Chondrocyte (in vitro differentiated cells): ENCODE measurements at regions not wholly inside any gene's neighbourhood (a gene's known extent, or its start where the extent isn't known, plus 50 kb on each side); places are given as distances from the start of the nearest gene placed in this dataset.

Experiments
- DNase-seq: peaks from one replicate; pipeline ENCODE4 v3.0.0; 2021; ENCODE audit warnings: mixed read lengths, low spot score
- H3K27ac Mint-ChIP-seq: one replicate; pipeline ENCODE4 v1.8.0; 2021; ENCODE audit warnings: mild to moderate bottlenecking, moderate library complexity, mixed read lengths; ENCODE audit not compliant: unreplicated experiment
- H3K27me3 Mint-ChIP-seq: 2 replicates; pipeline ENCODE4 v1.8.0; 2021; ENCODE audit warnings: low read depth, mixed read lengths
- H3K36me3 Mint-ChIP-seq: 2 replicates; pipeline ENCODE4 v1.8.0; 2021; ENCODE audit warnings: low read depth, mixed read lengths
- H3K4me1 Mint-ChIP-seq: 2 replicates; pipeline ENCODE4 v1.8.0; 2021; ENCODE audit warnings: low read depth, mild to moderate bottlenecking, mixed read lengths
- H3K4me3 Mint-ChIP-seq: one replicate; pipeline ENCODE4 v1.8.0; 2021; ENCODE audit warnings: mild to moderate bottlenecking, moderate library complexity, mixed read lengths; ENCODE audit not compliant: unreplicated experiment
- H3K9me3 Mint-ChIP-seq: 2 replicates; pipeline ENCODE4 v1.8.0; 2021; ENCODE audit warnings: low read depth, mixed read lengths
- TF ChIP-seq, protein P1 (sequence below): fragments of 200-600 bp; sonication (generic); IDR thresholded peaks from 2 replicates; pipeline ENCODE4 v1.5.0; 2021; ENCODE audit warnings: antibody characterized with exemption, mild to moderate bottlenecking, moderate library complexity

DNA sequence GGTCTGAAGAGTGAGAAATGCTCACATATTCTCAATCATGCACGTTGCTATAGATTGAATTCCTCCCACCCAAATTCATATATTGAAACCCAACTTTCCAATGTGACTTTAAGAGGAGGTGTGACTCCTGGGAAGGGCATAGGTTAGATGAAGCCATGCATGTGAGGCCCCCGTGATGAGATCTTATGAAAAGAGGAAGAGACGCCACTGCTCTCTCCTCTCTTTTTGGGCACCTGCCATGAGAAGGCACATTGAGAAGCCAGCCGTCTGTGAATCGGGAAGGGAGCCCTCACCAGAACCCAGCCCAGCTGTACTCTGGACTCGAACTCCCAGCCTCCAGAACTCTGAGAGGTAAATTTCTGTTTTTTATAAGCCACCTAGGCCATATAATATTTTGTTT, 842.6 kb upstream of the SALL3 start:
- Mint-ChIP-seq H3K4me3 (no peak overlapping the region), H3K36me3 (no peaks in the 10 kb centered on the region), H3K4me1 (no peaks in the 10 kb centered on the region), H3K27ac (no peak overlapping the region), H3K27me3 (no peaks in the 10 kb centered on the region), H3K9me3 (peaks cover 6% of the 10 kb centered on the region)
- DNase-seq = no peak
- TF ChIP-seq, protein P1, sequence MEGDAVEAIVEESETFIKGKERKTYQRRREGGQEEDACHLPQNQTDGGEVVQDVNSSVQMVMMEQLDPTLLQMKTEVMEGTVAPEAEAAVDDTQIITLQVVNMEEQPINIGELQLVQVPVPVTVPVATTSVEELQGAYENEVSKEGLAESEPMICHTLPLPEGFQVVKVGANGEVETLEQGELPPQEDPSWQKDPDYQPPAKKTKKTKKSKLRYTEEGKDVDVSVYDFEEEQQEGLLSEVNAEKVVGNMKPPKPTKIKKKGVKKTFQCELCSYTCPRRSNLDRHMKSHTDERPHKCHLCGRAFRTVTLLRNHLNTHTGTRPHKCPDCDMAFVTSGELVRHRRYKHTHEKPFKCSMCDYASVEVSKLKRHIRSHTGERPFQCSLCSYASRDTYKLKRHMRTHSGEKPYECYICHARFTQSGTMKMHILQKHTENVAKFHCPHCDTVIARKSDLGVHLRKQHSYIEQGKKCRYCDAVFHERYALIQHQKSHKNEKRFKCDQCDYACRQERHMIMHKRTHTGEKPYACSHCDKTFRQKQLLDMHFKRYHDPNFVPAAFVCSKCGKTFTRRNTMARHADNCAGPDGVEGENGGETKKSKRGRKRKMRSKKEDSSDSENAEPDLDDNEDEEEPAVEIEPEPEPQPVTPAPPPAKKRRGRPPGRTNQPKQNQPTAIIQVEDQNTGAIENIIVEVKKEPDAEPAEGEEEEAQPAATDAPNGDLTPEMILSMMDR = no peak

DNA sequence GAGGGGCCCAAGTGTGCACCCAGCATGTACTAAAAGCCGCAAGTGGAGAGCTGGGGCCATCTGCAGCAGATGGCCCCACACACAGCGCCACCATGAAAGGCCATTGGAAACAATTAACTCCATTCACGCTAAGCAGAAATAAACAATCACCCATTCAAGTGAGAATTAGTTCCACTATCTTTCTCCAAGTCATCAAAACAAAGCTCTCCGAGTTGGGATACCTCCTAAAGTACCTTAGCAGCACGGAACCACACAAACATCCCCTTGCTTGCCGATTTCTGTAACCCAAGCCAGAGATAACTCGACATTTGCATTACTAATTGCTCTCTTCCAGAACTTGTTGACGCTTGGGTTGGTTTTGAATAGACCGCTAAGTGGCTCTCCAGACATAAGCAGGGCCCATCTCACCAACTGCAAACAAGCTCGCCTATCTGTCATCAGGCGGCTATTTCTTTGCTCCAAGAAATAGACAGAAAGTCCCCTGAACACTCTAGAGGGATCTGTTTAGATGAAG, 840.6 kb upstream of the SALL3 start:
- no peak for DNase-seq
- H3K4me1 Mint-ChIP-seq = no peaks in the 10 kb centered on the region
- H3K36me3 Mint-ChIP-seq = no peaks in the 10 kb centered on the region
- no peaks in the 10 kb centered on the region for H3K27me3 Mint-ChIP-seq
- TF ChIP-seq, protein P1 = no peak
- H3K9me3 Mint-ChIP-seq = peaks cover 6% of the 10 kb centered on the region
- H3K27ac Mint-ChIP-seq = no peak overlapping the region
- H3K4me3 Mint-ChIP-seq = no peak overlapping the region

DNA sequence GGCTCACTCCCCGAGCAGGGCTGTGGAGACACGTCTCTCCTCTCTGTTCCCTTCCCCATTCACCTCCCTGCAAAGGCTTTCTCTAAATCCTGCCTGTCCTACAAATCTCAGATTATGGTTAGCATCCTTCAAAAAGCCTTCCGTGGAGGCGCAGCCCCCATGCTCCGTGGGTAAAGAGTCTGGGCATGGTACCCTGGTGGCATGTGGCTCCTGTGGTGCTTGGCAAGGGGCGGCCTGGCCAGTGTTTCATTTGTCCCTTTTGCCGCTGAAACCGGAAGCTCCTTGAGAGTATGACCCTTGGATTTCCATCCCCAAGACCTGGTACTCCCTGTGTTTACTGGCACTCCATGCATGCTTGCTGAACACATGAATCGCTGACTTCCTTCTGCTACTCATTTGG, 839.3 kb upstream of the SALL3 start:
- no peak overlapping the region for H3K4me3 Mint-ChIP-seq
- TF ChIP-seq, protein P1 = no peak
- no peaks in the 10 kb centered on the region for H3K27me3 Mint-ChIP-seq
- no peak overlapping the region for H3K27ac Mint-ChIP-seq
- no peaks in the 10 kb centered on the region for H3K4me1 Mint-ChIP-seq
- no peak for DNase-seq
- no peaks in the 10 kb centered on the region for H3K36me3 Mint-ChIP-seq
- H3K9me3 Mint-ChIP-seq = peaks cover 6% of the 10 kb centered on the region

DNA sequence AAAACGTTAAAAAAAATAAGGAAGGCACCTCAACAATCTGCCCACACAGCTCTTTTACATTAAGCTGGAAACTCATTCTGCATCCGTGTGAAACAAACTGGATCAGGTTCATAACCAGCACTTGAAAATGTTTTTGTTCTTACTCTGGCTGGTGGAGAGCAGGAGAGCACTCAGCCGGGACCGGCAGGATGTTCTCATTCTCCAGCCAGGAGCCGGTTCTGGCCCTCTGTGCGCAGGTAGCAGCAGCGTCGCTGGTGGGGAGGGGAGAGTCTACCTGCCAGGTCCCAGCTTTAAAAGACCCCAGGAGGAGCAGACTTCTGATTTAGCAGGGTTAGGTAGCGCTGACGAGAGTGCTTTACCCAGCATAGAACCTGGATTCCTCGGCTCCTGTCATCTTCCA, 834.9 kb upstream of the SALL3 start:
- no peak for DNase-seq
- Mint-ChIP-seq H3K36me3 (no peaks in the 10 kb centered on the region), H3K9me3 (peaks cover 13% of the 10 kb centered on the region), H3K4me3 (no peak overlapping the region), H3K4me1 (no peaks in the 10 kb centered on the region), H3K27me3 (no peaks in the 10 kb centered on the region), H3K27ac (no peak overlapping the region)
- TF ChIP-seq, protein P1 = no peak

DNA sequence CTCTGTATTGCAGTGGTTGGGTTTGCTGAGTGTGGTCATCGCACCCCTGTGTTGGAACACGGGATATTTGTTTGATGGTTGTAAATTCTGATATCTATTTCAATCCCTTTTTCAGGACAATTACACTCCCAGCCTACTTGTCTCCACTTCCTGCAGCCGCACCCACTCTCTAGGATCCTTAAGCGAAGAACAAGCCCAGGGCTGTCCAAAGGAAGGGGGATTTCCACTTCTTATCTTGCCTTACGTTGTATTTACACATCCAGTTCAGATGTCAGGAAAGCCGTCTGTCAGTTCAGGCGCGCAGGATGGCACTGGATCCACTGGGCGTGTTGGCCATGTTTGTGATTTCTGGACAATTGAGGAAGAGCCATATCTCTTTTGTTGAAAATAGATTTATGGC, 834.5 kb upstream of the SALL3 start:
- no peak for DNase-seq
- H3K27ac Mint-ChIP-seq = no peak overlapping the region
- H3K4me1 Mint-ChIP-seq = no peaks in the 10 kb centered on the region
- H3K9me3 Mint-ChIP-seq = peaks cover 14% of the 10 kb centered on the region
- no peaks in the 10 kb centered on the region for H3K27me3 Mint-ChIP-seq
- TF ChIP-seq, protein P1 = no peak
- no peaks in the 10 kb centered on the region for H3K36me3 Mint-ChIP-seq
- no peak overlapping the region for H3K4me3 Mint-ChIP-seq
